ENCODE measurements at regions not wholly inside any gene's neighbourhood (a gene's known extent, or its start where the extent isn't known, plus 50 kb on each side); places are given as distances from the start of the nearest gene placed in this dataset.

DNA sequence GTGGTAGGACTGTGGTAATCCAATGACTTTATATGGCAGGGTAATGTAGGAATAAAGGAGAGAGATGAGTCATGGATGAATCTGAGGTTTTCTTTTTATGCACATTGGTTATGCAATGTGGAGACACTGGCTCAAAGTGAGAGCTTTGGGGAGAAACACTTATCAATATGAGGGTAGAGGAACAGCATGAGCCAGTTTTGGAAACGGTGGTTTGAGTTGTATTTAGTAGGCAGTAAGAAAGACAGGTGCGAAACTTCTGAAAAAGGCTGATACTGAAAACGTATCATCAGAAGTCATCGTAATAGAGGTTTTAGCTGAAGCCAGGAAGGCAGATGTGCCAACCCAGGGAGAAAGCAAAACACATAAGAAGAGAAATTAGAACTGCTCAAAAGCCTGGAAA is 854.8 kb upstream of the SEL1L start:
- H3K79me2 ChIP-seq (replicated peaks; ENCODE audit: insufficient read depth), result no peaks in the 10 kb centered on the region
- H3K9me2 ChIP-seq (ENCODE audit: insufficient read depth), result no peaks in the 10 kb centered on the region
- H3K4me3 ChIP-seq, result no peak overlapping the region
- H3K4me1 ChIP-seq (ENCODE audit: insufficient read depth), result no peaks in the 10 kb centered on the region
- no peaks in the 10 kb centered on the region for H3F3A ChIP-seq (replicated peaks; ENCODE audit: low read depth)
- no peaks in the 10 kb centered on the region for H3K27me3 ChIP-seq (ENCODE audit: insufficient read depth)
- H3K4me2 ChIP-seq, result no peak overlapping the region
- no peak overlapping the region for H2AFZ ChIP-seq
- H3K4me1 Mint-ChIP-seq, result no peaks in the 10 kb centered on the region
- H3K4me3 Mint-ChIP-seq, result no peak overlapping the region
- no peak overlapping the region for H3K27ac ChIP-seq (ENCODE audit: low read depth)
- peaks cover 14% of the 10 kb centered on the region for H3K36me3 Mint-ChIP-seq (ENCODE audit: low read depth)
- ATAC-seq (no peak), DNase-seq (ENCODE audit: low spot score) (no peak)
- no peaks in the 10 kb centered on the region for H3K36me3 ChIP-seq (ENCODE audit: insufficient read depth)
- H3K9me3 Mint-ChIP-seq, result peaks cover 80% of the 10 kb centered on the region
- no peak for TF ChIP-seq EZH2 (IDR thresholded peaks at IDR 0.05; ENCODE audit: low read depth, unreplicated experiment)
- no peak for TF ChIP-seq POLR2AphosphoS5 (IDR thresholded peaks at IDR 0.05; ENCODE audit: low read depth)
- TF ChIP-seq, protein P1, sequence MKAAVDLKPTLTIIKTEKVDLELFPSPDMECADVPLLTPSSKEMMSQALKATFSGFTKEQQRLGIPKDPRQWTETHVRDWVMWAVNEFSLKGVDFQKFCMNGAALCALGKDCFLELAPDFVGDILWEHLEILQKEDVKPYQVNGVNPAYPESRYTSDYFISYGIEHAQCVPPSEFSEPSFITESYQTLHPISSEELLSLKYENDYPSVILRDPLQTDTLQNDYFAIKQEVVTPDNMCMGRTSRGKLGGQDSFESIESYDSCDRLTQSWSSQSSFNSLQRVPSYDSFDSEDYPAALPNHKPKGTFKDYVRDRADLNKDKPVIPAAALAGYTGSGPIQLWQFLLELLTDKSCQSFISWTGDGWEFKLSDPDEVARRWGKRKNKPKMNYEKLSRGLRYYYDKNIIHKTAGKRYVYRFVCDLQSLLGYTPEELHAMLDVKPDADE (IDR thresholded peaks at IDR 0.05), result no peak
- TF ChIP-seq, protein P2, sequence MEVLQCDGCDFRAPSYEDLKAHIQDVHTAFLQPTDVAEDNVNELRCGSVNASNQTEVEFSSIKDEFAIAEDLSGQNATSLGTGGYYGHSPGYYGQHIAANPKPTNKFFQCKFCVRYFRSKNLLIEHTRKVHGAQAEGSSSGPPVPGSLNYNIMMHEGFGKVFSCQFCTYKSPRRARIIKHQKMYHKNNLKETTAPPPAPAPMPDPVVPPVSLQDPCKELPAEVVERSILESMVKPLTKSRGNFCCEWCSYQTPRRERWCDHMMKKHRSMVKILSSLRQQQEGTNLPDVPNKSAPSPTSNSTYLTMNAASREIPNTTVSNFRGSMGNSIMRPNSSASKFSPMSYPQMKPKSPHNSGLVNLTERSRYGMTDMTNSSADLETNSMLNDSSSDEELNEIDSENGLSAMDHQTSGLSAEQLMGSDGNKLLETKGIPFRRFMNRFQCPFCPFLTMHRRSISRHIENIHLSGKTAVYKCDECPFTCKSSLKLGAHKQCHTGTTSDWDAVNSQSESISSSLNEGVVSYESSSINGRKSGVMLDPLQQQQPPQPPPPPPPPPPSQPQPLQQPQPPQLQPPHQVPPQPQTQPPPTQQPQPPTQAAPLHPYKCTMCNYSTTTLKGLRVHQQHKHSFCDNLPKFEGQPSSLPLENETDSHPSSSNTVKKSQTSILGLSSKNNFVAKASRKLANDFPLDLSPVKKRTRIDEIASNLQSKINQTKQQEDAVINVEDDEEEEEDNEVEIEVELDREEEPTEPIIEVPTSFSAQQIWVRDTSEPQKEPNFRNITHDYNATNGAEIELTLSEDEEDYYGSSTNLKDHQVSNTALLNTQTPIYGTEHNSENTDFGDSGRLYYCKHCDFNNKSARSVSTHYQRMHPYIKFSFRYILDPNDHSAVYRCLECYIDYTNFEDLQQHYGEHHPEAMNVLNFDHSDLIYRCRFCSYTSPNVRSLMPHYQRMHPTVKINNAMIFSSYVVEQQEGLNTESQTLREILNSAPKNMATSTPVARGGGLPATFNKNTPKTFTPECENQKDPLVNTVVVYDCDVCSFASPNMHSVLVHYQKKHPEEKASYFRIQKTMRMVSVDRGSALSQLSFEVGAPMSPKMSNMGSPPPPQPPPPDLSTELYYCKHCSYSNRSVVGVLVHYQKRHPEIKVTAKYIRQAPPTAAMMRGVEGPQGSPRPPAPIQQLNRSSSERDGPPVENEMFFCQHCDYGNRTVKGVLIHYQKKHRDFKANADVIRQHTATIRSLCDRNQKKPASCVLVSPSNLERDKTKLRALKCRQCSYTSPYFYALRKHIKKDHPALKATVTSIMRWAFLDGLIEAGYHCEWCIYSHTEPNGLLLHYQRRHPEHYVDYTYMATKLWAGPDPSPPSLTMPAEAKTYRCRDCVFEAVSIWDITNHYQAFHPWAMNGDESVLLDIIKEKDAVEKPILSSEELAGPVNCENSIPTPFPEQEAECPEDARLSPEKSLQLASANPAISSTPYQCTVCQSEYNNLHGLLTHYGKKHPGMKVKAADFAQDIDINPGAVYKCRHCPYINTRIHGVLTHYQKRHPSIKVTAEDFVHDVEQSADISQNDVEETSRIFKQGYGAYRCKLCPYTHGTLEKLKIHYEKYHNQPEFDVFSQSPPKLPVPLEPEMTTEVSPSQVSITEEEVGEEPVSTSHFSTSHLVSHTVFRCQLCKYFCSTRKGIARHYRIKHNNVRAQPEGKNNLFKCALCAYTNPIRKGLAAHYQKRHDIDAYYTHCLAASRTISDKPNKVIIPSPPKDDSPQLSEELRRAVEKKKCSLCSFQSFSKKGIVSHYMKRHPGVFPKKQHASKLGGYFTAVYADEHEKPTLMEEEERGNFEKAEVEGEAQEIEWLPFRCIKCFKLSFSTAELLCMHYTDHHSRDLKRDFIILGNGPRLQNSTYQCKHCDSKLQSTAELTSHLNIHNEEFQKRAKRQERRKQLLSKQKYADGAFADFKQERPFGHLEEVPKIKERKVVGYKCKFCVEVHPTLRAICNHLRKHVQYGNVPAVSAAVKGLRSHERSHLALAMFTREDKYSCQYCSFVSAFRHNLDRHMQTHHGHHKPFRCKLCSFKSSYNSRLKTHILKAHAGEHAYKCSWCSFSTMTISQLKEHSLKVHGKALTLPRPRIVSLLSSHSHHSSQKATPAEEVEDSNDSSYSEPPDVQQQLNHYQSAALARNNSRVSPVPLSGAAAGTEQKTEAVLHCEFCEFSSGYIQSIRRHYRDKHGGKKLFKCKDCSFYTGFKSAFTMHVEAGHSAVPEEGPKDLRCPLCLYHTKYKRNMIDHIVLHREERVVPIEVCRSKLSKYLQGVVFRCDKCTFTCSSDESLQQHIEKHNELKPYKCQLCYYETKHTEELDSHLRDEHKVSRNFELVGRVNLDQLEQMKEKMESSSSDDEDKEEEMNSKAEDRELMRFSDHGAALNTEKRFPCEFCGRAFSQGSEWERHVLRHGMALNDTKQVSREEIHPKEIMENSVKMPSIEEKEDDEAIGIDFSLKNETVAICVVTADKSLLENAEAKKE (CRISPR knock-in tag; IDR thresholded peaks at IDR 0.05), result no peak
- no peak for TF ChIP-seq NANOG (IDR thresholded peaks at IDR 0.05; ENCODE audit: borderline replicate concordance)
- H4K20me1 ChIP-seq (replicated peaks; ENCODE audit: insufficient read depth), result no peaks in the 10 kb centered on the region
- no peaks in the 10 kb centered on the region for H3K27me3 Mint-ChIP-seq (ENCODE audit: insufficient read depth, low read depth, poor library complexity)
- no peak overlapping the region for H3K27ac Mint-ChIP-seq

DNA sequence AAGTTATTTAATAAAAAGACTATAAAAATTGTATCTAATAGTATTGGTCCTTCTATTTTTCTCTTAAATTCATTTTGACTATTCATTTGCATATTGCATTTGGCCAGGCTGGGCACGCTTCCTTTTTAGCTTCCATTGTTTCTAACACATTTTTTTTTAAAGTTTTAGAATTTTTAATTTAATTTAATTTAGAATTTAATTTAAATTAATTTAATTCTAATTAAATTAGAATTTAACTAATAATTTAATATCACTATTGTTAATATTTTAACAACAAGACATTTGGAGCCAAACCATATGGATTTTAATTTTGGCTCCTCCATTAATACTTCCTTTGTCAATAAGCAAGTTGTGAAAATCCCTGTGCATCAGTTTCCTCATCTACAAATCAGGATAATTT is 856.9 kb upstream of the SEL1L start:
- Histone ChIP-seq H3K36me3 (ENCODE audit: insufficient read depth) (no peaks in the 10 kb centered on the region), H3K79me2 (replicated peaks; ENCODE audit: insufficient read depth) (no peaks in the 10 kb centered on the region), H3K9me2 (ENCODE audit: insufficient read depth) (no peaks in the 10 kb centered on the region), H3K4me2 (no peak overlapping the region), H4K20me1 (replicated peaks; ENCODE audit: insufficient read depth) (no peaks in the 10 kb centered on the region), H3F3A (replicated peaks; ENCODE audit: low read depth) (no peaks in the 10 kb centered on the region), H3K4me1 (ENCODE audit: insufficient read depth) (no peaks in the 10 kb centered on the region), H2AFZ (no peak overlapping the region), H3K4me3 (no peak overlapping the region), H3K27me3 (ENCODE audit: insufficient read depth) (no peaks in the 10 kb centered on the region), H3K27ac (ENCODE audit: low read depth) (no peak overlapping the region)
- DNase-seq (ENCODE audit: low spot score) (no peak), ATAC-seq (no peak)
- Mint-ChIP-seq H3K27ac (no peak overlapping the region), H3K36me3 (ENCODE audit: low read depth) (peaks cover 17% of the 10 kb centered on the region), H3K27me3 (ENCODE audit: insufficient read depth, low read depth, poor library complexity) (no peaks in the 10 kb centered on the region), H3K4me1 (no peaks in the 10 kb centered on the region), H3K9me3 (peaks cover 82% of the 10 kb centered on the region), H3K4me3 (no peak overlapping the region)
- TF ChIP-seq, protein P1 (IDR thresholded peaks at IDR 0.05), result no peak
- TF ChIP-seq STAT1 (IDR thresholded peaks at IDR 0.05; ENCODE audit: unreplicated experiment) (no peak), EZH2phosphoT487 (IDR thresholded peaks at IDR 0.05; ENCODE audit: unreplicated experiment) (no peak), ZNF331 (CRISPR knock-in tag; IDR thresholded peaks at IDR 0.05; ENCODE audit: low read depth) (no peak)

All from GM23338 (cell line).